NCI-H2081 (cell line): ENCODE measurements at regions not wholly inside any gene's neighbourhood (a gene's known extent, or its start where the extent isn't known, plus 50 kb on each side); places are given as distances from the start of the nearest gene placed in this dataset.
A peak's percentile ranks its signal among the peaks of the same experiment; 100 is the strongest.

Experiments used
- DNase-seq, 2 experiments: peaks; one replicate each; lab custom pipeline; 2025; lab: John Stamatoyannopoulos, UW

DNA sequence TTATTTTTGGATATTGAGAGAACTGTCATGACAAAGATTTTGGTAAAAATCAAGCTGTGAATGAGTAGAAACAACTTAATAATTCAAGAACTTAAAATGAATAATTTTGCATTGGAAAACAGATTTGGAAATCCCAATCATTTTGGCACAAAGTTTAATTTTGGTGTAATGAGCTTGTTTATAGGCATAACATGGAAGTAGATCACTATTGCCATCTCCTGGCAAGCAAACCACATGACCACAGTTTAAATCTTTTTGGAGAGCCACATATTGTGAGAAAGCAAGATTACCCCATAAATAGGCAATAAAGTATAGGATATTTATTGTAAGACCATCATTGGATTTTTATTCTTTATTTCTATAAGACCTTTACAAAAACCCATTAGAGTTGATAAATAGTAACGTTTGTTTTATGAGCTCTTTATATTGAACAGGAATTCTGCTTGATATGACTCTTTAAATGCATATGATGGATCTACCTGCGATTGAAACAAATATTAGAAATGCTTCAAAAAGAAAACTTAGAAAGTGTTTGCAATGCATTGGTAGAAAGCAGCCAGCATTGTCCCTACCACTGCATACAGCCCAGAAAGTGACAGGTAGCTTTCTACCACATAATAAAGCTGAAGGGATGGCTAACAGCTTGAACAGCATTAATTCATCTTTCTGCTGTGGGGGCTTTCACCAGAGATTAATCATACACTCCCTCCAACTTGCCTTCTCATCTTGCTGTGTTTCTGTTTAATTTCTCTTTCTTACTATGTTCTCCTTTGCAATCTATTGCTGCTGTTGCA is 766.8 kb downstream of the TBL1XR1 start:
- peak; percentile 59 to 82 for DNase-seq

DNA sequence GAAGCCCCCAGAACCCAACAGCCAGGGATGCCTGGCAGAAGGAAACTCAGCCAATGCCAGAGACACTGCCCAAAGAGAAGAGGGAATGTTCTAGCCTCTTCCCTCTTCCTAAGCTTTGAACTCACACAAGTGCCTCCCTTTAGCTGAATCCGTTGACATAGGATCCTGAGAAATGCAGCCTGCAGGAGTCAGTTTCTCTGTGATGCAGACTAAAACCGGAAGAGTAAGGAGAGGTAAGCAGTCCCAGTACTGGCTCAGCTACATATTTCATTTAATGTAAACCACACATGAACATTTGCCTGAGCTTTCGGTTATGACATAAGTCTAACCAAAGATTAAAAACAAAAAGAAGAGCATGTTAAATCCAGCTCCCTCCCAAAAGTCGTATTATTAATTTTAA is 768.7 kb downstream of the TBL1XR1 start:
- DNase-seq = no peak

DNA sequence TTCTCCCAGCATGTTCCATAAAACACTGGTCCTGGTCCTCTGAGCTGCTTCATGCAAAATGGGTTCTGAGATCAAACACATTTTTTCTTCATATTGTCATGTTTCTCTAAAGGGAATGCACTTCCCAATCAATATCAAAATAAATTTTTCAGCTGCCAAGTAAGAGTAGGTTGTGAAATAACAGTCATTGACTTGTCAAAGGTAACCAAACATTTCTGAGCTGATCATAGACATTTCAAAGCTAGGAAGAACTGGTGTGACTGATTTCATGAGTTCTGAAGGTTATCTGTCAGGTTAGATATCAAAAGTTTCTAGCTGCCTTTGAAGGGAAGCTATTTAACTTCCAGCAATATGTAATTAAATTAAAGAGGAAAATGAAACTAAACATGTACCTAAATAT is 770.9 kb downstream of the TBL1XR1 start:
- no peak for DNase-seq

DNA sequence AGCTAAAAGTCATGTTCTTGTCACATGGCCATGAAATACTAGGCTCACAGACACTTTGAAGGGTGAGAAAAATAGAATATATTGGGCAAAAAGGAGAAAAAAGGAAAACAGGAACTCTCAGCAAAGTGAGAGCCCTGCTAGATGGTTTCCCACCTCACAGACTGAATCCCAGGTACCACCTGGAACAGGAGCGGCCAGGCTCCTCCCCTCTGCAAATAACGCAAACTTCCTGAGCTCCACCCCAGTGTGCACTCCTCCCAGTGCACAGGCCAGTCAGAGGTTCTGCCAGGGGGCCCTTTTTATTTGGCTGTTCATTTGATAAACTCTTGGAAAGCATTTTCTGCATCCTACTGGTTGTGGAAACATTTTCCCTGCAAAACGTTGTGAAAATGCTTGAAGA is 780.4 kb downstream of the TBL1XR1 start:
- no peak for DNase-seq

DNA sequence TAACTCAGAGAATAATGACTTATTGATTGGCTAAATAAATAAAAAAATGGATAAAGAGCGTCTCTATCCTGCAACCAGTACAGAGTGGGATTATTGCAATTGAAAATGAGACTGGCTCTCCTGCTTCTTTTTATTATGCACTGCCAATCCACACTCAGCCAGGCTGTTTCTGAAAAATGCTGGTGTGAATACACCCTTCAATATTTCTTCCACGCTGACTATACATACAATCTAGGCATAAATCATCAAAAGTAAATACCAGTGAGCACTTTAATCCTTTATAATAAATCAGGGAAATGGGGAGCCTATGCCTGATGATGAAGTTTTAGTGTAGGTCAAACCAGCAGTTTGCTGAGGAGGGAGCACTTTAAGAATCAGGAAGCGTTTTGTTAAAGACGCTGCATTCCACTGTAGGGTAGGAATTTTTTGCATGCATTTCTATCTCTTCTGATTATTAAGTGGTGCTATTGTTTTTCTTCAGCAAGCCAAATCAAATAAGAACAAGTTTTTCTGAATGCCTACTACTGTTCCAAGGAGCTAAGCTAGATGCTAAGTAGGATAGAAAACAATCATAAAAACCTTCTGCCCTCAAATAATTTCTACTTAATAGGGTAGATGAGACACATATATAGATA is 781.5 kb downstream of the TBL1XR1 start:
- DNase-seq = no peak

DNA sequence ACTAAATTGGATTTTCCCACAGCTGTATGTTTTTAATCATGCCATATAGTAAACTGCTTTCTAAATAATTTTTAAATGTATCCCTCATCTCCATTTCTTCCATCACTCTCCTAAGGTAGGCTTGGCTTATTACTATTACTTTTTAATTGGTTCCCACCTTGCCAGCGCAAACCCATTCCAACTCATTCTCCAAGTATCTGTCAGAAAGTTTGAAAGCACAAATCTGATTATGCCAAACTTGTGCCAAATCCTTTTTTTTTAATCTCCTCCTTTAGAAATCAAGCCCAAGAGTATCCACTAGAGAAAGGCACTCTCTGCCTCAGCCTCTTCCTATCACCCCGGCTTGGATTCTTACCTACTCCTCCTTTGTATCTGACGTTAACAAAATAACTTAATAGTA is 784.5 kb downstream of the TBL1XR1 start:
- DNase-seq = no peak

- no peak for DNase-seq
These were observed 793.8 kb downstream of the TBL1XR1 start for GRCh38 chr3:176403531-176403930.

DNA sequence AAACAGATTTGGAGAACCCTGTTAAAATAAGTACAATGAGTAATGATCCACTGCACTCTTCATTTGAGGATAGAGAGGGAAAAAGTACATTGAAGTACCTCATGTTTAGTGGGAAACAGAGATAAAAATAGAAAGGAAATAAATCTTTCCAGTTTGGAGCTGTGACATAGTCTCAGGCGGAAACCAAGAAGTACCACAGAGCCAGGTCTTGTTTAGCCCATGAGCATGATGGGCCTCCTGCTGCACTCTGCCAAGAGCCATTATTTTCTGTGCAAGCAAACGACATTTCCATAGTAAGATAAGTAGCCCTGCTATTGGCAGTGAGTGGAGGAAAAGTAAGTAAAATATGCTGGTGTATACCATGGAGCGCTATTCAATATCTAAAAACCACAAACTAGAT is 796.1 kb downstream of the TBL1XR1 start:
- no peak for DNase-seq

DNA sequence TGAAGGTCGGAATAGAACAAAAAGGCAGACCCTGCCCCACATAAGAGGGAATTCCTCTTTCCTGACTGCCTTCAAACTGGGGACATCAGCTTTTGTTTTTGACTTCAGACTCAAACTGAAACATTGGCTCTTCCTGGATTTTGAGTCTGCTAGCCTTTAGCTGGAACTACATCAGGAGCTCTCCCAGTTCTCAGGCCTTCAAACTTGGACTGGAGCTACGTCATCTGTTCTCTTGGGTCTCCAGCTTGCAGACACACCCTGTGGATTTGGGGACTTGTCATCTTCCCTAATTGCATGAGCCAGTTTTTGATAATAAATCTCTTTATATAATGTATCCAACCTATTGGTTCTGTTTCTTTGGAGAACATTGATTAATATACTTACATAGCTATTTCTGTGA is 798.1 kb downstream of the TBL1XR1 start:
- no peak for DNase-seq

DNA sequence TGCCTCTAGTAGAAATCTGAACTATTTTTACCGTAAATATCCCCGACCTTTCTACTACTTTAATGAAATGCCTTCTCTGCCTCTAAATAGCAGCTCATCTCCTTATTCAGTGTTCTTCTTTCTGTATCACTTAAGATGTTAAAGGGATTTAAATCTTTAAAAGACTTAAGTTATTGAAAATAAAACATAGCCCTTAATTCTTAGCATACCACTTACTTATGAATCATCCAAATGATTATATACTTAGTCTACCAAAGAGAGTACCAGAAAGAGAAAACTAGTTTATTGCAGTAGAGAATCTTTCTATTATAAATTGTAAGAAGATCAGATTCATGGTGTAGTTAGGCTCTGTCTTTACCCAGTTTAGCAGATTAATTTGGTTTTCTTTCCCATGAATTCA is 802.0 kb downstream of the TBL1XR1 start:
- no peak for DNase-seq

- DNase-seq = no peak
These were observed 818.5 kb downstream of the TBL1XR1 start for GRCh38 chr3:176378789-176379188.

DNA sequence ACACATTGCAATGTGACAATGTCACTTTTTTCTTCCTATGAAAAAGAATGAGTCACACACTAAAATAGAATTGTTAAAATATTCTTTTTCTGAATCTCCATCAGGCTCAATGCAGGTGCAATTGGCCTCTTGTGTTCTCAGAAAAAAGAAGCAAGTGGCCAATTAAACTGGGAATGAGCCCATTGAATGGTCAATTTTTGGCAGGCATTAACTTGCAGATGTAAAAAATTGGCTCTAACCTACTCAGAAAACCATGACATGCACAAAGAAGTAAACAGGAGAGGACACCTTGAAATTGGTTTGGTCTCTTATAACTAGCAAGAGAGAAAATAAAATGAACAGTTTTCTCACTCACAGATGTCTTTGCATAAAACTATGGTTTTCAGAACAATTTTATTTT is 820.8 kb downstream of the TBL1XR1 start:
- peak; percentile 21 to 71 for DNase-seq

- no peak for DNase-seq
These were observed 821.8 kb downstream of the TBL1XR1 start for GRCh38 chr3:176375519-176375918.

DNA sequence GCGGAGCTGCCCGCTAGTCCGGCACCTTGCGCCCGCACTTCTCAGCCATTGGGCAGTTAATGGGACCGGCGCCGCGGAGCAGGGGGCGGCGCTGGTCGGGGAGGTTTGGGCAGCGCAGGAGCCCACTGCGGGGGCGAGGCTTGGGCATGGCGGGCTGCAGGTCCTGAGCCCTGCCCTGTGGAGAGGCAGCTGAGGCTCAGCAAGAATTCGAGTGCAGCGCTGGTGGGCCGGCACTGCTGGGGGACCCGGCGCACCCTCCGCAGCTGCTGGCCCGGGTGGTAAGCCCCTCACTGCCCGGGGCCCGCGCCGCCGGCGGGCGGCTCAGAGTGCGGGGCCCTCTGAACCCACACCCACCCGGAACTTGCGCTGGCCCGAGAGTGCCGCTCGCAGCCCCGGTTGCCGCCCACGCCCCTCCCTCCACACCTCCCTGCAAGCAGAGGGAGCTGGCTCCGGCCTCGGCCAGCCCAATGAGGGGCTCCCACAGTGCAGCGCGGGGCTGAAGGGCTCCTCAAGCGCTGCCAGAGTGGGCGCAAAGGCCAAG is 835.0 kb downstream of the TBL1XR1 start:
- DNase-seq = no peak

DNA sequence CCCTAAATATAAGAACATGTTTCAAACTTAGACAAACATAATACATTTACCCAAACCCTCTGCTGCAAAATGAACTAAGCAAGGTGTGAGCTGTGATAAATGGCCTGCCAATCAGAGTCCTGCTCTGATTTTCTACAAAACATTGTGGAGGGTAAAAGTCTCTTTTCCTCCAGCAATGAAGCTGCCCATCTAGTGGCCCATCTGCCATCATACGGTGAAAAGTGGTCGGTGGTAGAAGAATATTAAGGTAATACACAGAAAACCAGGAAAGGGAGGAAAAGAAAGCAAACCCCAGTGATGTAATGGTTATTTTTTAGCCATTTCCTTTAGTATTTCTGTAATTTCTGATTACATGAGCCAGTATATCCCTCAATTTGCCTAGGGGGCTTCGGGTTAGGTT is 838.1 kb downstream of the TBL1XR1 start:
- DNase-seq = no peak

DNA sequence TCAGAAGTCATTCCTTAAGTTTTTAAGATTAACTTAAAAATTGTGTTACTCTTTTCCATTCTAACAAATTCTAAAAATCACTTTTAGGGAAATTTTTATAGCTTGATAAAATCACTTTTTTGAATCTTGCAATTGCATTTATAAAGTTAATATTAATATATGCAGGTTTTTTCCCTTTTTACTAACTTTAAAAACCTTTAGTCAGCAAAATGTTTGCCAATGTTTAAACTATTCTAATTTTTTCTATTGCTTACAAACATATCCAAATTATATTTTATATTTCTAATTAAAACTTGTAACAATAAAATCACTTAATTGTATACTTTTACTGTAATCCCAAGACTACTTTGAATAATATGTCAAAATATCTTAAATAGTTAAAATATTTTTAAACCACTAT is 839.4 kb downstream of the TBL1XR1 start:
- DNase-seq = no peak

DNA sequence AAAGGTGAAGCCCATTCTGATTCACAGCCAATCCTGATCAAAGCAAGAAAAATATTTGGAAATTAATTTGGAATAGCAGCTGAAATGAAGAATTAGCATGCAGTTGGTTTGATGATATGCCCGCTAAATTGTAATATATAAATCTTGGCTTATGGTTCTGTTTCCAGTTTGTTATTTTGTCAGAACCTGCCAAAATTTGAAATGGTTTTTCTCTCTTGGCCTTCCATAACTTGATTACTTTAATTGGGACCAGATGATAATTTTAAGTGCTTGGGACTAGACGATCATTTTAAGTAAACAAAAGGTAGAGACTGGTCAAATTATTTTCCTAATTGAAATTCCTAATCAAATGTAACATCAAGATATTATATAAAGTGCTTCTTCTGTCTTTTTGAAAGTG is 842.4 kb downstream of the TBL1XR1 start:
- no peak for DNase-seq

DNA sequence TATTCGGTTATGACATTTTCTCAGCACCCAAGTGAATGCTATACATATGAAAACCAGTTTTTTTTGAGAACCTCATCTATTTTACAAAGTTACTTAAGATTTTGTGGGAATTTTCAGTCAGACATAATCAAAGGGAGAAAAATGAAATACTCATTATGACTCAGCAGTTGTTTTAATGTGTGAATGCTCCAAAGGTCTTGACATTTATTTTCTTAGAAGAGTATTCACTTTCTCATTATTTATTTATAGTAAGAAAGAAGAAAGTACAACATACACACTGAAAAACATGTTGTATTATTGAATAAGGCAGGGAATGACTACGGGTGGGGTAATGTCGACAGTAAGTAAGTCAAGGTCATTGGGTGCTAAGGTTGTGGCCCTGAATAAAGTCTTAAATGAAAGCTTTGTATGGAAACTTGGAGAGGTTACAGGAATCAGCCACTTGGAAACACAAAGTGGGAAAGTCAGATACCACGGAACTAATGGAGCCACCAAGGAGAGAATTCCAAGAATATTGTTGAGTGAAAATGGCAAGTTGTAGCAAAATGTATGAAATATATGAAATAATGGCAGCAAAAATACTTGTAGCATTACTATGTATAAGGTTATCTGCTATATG is 844.5 kb downstream of the TBL1XR1 start:
- no peak for DNase-seq

DNA sequence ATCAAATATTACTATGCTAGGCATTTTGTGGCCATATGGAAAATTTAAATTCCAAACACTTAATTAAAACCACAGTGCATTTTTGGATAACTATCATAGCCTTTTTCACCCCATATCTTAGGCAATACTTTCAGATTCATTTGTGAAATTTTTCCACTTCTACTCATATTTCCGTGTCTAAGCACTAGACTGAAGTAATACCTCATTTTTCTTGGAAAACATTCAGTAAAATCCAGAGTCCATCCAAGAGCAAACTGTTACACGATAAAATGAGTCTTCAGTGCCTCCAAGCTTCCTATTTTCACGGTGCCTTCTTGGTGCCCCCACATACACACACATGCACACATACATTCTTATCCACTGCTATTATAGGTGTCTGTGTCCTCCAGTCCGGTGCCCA is 845.9 kb downstream of the TBL1XR1 start:
- no peak for DNase-seq

DNA sequence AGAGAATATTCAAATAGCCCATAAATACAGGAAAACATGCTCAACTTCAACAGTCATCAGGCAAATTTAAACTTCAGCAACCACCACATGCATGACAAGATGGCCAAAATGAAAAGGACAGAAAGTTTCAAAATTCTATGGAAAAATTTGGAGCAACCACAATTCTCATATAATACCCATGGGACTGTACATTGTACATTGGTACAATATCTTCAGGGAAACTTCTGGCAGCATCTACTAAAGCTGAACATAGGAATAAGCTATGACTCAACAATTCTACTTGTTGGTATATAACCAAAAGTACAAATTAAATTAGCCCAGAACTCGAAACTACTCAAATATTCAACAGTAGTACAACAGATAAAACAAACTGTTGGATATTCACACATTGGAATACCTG is 847.6 kb downstream of the TBL1XR1 start:
- no peak for DNase-seq

DNA sequence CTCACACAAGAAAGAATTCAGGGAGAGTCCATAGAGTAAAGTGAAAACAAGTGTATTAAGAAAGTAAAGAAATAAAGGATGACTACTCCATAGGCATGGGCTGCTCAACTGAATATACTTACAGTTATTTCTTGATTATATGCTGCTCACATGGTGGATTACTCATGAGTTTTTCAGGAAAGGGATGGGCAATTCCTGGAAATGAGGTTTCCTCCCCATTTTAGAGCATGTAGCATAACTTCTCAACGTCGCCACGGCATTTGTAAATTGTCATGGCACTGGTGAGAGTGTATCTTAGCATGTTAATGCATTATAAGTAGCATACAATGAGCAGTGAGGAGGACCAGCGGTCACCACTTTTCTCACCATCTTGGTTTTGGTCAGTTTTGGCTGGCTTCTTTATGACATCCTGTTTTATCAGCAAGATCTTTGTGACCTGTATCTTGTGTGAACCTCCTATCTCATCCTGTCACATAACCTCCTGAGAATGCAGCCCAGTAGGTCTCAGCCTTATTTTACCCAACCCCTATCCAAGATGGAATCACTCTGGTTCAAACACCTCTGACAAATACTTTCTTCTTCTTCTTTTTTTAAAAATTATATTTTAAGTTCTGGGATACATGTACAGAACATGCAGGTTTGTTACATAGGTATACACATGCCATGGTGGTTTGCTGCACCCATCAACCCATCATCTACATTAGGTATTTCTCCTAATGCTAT is 849.7 kb downstream of the TBL1XR1 start:
- DNase-seq = no peak

DNA sequence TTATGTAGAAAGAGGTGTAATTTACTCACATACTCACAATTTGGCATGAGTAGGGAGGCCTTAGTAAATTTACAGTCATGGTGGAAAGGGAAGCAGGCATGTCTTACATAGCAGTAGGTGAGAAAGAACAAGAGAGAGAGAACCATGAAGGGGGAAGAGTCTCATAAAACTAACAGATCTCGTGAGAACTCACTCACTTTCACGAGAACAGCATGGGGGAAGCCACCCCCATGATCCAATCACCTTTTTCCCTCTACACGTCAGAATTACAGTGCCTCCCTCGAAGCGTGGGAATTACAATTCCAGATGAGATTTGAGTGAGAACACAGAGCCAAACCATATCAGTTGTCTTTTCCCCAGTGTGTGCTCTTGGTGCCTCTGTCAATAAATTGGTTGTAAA is 855.3 kb downstream of the TBL1XR1 start:
- no peak for DNase-seq

DNA sequence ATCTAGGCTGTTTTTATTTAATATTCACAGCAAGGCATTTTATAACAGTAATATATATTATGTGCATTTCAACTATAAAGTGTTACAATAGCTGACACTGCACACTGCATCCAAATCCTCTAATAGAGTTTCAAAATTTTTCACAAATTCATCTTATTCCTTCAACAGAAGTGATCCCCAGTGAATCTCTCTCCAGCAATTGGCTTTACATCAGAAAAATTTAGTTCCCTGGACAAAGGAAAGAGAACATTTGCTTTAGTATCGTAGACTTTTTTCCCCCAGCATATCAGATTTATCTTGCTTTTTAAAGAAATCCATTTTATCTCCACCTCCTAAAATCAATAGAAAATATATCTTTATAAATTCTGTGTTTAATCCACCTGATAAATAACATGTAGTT is 868.6 kb downstream of the TBL1XR1 start:
- DNase-seq = no peak
